HT1080 (cell line): ENCODE measurements at regions not wholly inside any gene's neighbourhood (a gene's known extent, or its start where the extent isn't known, plus 50 kb on each side); places are given as distances from the start of the nearest gene placed in this dataset.

Source experiments
- DNase-seq: peaks from one replicate; pipeline ENCODE4 v3.0.0-alpha.2; 2015; ENCODE audit warnings: low read depth

- no peak for DNase-seq
These were observed 95.4 kb upstream of the ADRA2C start for GRCh38 chr4:3670521-3671519.

- DNase-seq: no peak
These were observed 96.6 kb upstream of the ADRA2C start for GRCh38 chr4:3669553-3669949.

GRCh38 chr4:3668825-3669552, 97.2 kb upstream of the ADRA2C start:
- no peak for DNase-seq

- DNase-seq: no peak
These were observed 98.9 kb upstream of the ADRA2C start for GRCh38 chr4:3667258-3667657.

- DNase-seq: no peak
These were observed 99.9 kb upstream of the ADRA2C start for GRCh38 chr4:3666263-3666662.

- no peak for DNase-seq
These were observed 100.8 kb upstream of the ADRA2C start for GRCh38 chr4:3665360-3665891.

- no peak for DNase-seq
These were observed 102.4 kb upstream of the ADRA2C start for GRCh38 chr4:3663791-3664190.

GRCh38 chr4:3662516-3662915, 103.7 kb upstream of the ADRA2C start:
- no peak for DNase-seq

GRCh38 chr4:3661989-3662388, 104.2 kb upstream of the ADRA2C start:
- no peak for DNase-seq

- DNase-seq: no peak
These were observed 105.2 kb upstream of the ADRA2C start for GRCh38 chr4:3660928-3661515.

GRCh38 chr4:3660086-3660927, 105.9 kb upstream of the ADRA2C start:
- no peak for DNase-seq

GRCh38 chr4:3659131-3659530, 107.1 kb upstream of the ADRA2C start:
- no peak for DNase-seq

- DNase-seq: no peak
These were observed 107.7 kb upstream of the ADRA2C start for GRCh38 chr4:3658530-3658913.

GRCh38 chr4:3657902-3658529, 108.2 kb upstream of the ADRA2C start:
- DNase-seq: no peak

- no peak for DNase-seq
These were observed 109.5 kb upstream of the ADRA2C start for GRCh38 chr4:3656416-3657356.

GRCh38 chr4:3655963-3656362, 110.2 kb upstream of the ADRA2C start:
- no peak for DNase-seq

GRCh38 chr4:3655485-3655884, 110.7 kb upstream of the ADRA2C start:
- DNase-seq: no peak

- DNase-seq: no peak
These were observed 112.0 kb upstream of the ADRA2C start for GRCh38 chr4:3654036-3654807.

GRCh38 chr4:3652586-3652985, 113.6 kb upstream of the ADRA2C start:
- DNase-seq: no peak
